NCI-H187 treated with DMSO at 0.1 percent for 48 hours (cell line): ENCODE measurements at regions not wholly inside any gene's neighbourhood (a gene's known extent, or its start where the extent isn't known, plus 50 kb on each side); places are given as distances from the start of the nearest gene placed in this dataset.
"Not testable (repeated sequence)": the region's sequence is repeated elsewhere in the genome, so short reads cannot be mapped to it uniquely, and the experiment has no call there.

ENCODE experiments used
- DNase-seq: peaks from one replicate; lab custom pipeline; 2025; lab: John Stamatoyannopoulos, UW

DNA sequence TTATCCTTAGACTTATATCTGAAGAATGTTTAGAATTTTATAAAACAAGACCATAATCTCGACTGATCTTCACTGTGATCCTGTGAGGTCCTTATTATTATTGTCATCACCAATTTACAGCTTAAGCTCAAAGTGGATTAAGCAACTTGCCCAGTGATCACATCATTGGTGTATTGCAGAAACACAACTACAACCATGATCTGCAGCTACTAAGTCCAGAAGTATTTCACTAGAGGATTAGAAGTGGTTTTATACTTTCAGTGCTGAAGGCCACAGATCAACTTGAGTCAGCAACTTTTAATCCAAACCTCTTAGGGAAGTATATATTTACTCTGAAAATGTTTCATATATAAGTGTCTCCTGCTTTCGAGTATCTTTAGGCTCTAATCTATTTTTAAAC is 624.3 kb upstream of the SOX9 start:
- DNase-seq: no peak

DNA sequence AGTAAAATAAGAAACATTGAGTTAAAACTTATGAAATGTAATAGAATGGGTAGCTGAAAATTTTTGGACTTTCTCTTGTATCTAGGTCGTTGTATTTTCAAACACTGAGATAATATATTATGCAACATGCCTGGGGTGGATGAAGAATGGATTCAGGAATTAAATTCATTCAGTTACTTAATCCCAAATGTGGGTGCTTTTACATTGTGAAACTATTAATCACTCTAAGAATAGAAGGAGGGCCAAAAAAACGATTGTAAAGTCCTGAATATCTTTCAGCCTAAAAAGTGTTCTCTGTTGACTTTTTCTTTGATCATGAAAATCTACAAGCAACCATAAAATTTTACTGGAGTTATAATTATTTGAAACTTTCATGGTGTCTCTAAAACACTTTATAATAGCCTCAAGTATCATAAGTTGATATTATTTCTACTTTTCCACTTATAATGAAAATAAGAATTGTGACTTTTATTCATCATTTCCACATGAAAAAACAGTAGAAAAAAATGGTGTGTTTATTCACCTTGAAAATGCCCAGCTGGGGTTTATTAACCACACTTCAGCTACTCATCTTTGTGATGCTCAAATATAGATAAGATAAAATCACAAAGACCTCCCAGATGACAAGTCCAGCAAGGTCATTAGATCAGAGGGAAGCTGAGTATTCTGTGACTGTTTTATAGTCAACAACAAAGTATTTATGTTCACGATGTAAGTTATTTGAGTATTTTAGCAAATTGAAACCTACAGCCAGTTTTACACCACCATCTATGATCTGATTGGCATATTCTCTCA is 619.9 kb upstream of the SOX9 start:
- no peak for DNase-seq

DNA sequence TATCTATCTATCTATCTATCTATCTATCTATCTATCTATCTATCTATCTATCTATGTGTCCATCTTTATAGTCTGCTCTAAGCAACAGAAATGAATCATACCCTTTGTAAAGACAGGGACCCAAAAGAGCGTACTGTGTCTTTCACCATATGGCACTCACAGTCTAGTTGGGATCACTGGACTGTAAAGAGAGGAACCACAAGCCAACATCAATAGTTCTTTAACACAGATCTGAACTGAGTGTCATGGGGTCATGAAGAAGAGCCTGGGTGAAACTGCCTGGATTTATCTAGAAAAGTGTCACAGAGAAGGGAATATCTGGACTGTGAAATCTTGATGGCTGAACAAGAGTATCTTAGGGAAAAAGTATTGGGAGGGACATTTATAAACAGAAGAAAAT is 619.1 kb upstream of the SOX9 start:
- no peak for DNase-seq

DNA sequence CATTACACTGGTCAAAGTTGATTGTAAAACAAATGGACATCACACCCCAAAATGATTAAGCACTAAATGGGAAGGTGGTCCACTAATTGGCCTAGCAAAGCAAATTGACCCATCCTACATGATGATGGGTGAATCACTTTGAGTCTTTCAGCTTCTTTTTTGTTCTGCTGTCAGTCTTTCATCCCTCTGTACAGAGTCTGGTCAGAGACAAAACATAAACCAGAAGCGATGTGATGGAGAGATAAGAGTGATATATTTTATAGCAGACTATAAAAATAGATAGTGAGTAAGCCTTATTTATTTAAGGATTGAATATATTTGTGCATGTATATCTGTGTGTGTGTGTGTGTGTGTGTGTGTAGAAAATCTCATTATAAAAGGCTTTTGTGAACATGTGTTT is 618.4 kb upstream of the SOX9 start:
- DNase-seq: no peak

DNA sequence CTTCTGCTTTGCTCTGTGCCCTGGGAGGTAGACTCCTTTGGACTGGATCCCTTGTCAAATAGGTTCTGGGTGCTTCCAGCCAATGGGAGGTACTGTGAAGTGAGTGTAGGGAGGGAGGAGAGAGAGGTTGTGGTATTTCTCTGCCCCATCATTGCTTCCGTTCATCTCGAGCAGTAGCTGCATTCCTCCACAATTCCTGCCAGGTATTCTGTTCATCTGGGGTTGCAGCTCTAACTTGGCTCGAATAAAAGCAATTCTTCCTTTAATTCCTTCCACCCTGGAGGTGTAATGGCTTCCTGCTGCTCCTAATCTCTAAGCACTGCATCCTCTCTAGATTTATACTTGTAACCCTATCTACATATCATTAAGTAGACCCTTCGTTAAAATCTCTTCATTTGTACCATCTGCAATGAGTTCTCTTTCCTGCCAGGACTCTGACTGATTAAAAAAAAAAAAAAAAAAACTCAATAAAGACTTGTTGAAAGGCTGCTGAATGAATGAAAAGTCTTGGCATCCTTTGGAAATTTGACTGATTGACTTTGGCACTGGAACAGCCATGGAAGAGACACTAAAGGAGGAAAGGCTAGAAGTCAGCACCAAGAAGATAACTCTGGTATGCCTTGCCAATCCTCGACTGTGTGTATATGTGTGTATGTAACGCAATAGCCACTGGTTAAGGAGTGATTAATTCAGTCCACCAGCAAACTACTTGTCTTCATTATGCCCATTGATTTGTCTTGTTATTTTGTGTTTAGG is 616.9 kb upstream of the SOX9 start:
- no peak for DNase-seq

DNA sequence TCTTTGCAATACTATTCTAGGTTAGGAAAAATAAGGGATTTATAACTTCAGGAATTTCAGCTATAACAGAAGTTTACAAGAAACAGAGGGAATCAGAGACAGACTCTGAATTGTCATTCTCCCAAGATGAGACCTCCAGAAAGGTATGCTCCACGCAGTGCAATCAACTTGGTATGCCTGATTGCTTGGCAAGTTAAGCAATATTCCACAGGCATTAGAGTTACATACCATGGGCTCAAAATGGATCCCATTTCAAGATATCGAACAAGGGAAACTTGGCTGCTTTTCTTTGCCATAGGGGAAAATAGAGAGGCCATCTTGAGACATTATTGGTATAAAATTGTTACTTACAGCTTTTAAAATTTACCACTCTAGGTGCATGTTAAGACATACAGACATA is 615.6 kb upstream of the SOX9 start:
- no peak for DNase-seq

DNA sequence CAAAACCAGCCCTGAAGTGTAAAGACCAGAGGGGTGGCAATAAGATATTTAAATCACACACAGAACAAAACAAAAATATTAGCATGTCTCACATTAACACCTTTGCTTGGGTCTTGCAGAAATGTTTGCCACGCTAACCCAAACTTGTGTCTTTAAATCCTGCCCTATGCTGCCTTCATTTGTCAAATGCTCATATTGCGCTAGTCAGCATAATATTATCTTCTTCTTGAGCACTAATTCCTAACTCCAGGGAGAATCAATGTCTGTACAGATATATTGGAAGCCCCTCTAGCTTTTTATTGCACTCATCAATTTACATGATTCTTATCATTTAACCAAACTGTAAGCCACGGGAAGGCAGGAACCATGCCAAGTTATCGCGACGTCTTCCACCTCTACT is 614.8 kb upstream of the SOX9 start:
- DNase-seq: no peak

DNA sequence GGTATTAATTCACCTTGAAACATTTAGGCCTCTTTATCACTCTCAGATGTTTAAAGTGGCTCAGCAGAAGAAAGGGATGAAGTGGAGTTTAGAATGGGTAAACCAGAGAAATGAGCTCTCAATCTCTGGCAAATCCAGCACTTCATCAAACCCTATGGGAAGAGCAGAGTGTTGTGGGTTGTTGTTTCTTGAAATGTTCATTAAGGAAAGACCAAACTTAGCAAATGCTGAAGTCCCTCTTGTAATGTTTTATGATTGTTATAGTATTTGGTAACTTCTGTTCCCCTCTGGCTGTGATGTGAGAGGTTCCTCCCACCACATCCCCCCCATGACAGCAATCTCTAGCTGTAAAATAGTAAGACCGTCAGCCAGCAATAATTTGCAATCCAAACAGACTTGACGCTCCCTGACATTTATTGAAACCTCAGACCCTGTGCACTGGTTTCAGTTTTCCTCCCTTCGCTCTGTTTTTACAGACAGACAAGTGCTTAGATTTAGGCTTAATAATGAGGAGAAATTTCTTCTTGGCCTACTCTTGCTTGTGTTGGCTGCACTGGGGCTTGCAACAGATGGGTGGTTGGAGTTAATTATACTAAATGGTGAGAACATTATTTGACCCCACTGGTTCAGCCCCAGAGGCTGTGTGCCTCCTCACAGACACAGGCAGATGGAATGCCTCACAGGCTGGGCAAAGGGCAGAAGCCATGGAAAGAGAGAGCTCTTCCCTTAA is 609.4 kb upstream of the SOX9 start:
- peak; percentile 13 for DNase-seq

DNA sequence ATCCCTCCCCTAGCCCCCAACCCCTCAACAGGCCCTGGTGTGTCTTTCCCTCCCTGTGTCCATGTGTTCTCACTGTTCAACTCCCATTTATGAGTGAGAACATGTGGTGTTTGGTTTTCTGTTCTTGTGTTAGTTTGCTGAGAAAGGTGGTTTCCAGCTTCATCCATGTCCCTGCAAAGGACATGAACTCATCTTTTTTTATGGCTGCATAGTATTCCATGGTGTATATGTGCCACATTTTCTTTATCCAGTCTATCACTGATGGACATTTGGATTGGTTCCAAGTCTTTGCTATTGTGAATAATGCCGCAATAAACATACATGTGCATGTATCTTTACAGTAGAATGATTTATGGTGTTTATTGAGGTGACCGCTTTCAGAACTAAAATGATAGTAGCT is 607.1 kb upstream of the SOX9 start:
- not testable (repeated sequence) for DNase-seq

DNA sequence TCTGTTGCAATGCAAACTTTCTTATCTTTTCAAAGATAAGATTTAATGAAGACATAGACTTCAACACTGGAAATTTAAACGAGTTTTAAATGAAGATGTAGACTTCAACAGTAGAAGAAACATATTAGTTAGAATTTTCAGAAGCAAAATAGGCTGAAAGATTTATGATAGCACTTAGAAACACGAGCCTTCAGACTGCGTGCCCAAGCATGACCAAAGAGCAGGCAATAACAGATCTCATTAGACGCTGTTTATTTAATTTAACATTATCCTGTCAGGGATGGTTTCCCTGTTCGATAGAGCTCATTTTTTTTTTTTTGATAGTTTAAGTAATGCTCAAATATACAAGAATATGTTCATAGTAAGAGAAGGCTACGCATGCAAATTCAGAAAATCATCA is 604.7 kb upstream of the SOX9 start:
- DNase-seq: peak; percentile 12

DNA sequence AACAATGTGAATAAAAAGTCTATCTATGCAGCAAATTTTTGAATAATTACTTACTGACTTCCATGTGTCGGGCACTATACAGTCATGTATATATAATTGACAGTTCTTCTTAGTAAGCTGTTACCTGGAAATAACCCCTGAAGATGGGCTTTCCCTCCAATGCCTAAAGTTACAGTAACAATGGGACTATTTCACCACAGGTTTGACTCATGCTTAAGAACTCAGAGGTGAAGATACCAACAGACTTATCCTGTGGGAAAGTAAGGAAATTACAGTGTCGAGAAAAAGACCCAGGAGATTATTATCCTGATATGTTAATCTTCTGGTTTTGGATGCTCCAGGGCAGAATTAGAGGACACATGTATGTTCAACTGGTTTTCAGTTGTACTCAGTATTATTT is 601.5 kb upstream of the SOX9 start:
- no peak for DNase-seq

DNA sequence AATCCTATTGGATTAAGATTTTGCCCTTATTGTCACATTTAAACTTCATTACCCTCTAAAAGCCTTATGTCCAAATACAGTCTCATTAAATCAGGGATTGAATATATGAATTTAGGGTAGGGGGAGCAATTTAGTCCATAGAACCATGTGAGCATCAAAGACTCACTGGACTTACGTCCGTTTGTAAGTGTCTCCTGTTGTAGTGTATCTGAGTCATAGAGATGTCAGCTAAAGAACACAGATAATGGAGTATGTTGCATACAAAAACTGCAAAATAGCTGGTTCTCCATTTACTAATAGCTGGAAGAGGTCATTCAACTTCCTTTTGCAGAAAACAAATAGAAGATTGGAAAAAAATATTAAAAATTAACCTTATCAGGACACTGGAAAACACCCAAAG is 599.1 kb upstream of the SOX9 start:
- no peak for DNase-seq

DNA sequence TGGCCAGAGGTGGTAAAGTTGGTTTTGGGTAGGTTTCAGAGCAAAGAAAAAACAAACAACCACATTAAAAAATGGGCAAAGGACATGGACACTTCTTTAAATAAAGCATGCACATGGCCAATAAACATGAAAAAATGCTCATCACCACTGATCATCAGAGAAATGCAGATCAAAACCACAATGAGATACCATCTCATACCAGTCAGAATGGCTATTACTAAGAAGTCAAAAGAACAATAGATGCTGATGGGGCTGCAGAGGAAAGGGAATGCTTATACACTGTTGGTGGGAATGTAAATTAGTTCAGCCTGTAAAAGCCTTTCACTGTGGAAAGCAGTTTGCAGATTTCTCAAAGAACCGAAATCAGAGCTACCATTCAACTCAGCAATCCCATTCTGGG is 598.4 kb upstream of the SOX9 start:
- DNase-seq: no peak

DNA sequence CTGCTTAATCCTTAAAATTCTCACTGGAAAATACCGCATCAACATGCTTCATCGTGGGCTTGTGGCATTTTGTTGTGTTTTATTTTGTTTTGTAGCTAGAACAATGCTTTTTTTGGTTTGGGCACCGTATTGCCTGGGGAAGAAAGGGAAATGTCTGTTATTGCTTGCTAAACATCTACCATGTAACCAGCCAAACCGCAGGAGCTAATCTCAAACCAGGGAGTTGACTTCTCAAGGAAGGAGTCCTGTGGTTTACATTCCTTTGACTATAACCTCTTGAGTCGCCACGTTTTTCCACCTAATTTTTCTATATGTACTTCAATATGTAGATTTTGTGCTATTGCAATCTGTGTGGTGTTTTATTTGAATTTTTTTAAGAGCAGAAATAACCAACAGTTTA is 593.5 kb upstream of the SOX9 start:
- no peak for DNase-seq

DNA sequence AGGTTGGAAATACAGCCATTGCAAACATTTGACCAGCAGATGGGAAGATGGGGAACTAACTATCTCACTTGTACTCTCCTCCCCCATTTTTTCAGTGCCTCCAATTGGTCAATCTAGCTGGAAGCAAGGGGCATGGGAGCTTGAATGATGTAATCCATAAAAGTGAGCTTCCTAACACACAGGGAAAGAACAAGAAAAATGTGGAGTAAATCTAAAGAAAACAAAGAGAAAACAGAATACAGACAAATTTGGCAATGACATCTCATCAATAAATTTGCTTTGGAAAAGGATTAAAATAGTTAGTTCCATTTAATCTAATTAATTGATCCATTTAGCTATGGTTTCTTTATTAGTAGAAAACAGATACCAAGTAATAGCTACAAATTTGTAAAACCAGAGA is 592.6 kb upstream of the SOX9 start:
- DNase-seq: no peak

DNA sequence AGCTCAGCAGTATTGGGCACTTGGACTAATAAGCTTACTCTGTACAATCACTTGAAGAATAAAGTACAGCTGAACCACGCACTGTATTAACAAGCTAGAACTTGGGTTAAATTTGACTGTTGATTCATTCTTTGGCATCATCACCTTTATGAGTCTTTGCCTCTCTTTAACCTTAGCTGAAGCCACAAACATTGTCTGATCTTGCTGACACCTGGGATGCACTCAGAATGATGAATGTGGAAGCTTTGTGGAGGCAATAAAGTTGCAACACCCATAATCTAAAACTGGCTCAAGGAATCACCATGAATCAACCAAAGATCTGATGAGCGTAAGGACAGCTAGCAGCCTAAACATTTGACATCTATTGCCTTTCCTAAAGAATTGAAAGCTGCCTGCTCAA is 590.6 kb upstream of the SOX9 start:
- no peak for DNase-seq

DNA sequence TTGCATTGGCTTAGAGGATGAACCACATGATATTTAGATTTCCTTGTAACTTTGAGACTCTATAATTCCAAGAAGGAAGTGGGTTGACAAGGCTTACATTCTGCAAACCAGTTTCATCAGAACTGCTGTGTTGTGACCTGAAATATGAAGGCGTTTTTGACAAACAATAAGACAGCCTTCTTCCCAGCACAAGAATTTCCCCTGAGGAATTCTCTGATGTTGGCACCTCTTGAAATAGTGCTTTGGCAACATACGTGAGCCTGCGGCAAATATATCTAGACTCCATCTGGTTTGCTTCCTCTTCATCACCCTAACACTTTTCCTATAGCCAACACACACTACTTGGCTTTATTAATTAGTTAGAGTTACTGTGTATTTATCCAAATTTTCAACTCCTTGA is 585.5 kb upstream of the SOX9 start:
- no peak for DNase-seq

DNA sequence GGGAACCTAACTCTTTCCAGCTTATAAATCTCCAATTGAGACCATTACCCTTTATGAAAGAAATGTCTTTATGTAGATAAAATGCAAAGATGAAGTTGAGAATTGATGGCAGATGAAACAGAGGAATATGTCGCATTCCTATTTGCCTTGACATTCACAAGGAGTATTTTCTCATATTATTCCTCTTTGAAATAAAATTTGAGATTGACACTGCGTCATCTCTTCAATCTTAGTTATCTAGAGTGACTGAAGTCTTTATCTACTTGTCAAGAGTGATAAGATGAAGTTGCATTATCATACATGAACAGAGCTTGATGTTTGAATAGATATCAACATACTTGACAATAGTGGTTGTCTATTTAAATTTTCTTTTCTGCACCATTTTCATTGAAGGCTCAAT is 574.4 kb upstream of the SOX9 start:
- DNase-seq: no peak

DNA sequence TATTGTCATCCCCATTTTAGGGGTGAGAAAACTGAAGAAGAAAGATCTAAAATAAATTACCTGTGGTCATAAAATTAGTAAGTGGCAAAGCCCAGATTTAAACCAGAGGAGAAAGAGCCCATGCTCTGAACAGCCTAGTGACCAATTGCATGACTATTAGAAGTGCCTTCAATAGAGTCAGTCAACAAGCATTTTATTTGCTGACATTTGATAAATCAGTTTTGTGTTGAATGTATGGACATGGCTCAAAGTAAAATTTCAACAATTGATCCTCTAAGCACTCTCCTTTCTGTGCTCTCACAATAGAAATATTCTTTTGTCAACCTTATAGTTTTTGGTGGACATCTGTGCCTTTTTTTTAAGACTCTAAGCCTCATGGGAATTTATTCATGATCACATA is 572.9 kb upstream of the SOX9 start:
- no peak for DNase-seq

DNA sequence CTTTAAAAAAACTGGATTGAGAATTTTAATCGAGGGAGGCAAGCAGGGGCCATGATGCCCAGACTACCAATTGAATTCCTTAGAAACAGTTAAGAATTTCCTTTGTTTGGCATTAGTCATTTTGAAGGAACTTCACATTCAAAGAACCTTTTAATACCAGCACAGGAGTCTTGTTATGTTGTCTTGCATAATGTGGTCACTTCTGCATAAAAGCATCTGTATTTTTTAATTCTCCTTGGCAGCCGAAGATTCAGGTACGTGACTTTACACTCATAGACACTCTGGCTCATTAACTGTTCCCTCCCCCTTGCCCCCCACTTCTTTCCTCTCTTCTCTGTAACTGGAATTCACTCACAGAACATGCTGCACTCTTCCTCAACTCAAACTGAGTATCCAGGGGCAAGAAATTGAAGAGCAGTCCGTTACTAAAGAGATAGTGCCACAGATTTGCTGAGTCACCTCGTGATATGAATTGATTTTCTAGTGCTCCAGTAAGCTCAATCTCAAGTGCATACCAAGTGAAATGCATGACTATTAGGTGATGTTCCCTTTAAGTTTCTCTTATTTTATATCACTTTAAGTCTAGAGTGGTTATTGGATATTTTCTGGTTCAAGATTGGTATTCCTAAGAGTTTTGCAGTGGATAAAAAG is 572.2 kb upstream of the SOX9 start:
- DNase-seq: no peak

DNA sequence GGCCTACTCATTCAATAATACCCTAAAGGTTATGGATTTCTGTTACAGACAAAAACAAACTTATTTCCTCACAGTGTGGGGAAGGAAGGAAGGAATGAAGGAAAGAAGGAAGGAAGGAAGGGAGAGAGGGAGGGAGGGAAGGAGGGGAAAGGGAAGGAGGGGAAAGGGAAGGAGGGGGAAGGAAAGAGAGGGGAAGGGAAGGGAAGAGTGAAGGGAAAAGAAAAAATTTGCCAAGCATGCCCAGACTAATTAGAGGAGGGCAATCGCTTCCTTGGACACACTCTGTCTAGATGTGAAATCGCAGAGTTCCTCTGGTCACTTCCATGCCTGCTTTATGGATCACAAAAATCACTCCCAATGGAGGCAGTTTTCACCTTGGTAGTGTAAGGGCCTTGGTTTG is 570.1 kb upstream of the SOX9 start:
- DNase-seq: no peak

DNA sequence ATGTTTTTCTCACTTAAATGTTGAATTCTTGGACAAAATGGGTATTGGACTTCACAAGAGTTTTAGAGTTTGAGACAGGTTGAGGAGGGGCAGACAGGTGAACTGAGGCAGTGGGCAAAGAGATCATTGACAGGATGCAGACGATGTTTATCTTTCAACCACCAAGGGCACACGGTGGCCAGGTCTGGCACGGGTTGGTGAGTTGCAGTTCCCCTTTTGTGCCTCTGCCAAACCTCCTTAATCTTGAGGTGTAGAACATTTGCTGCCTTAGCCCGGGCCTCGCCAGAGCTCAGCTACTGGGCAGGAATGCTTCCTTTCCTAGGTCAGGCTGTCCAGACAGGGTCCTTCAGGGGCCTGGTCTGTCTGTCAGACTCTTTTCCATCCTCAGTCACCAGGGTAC is 567.4 kb upstream of the SOX9 start:
- no peak for DNase-seq

DNA sequence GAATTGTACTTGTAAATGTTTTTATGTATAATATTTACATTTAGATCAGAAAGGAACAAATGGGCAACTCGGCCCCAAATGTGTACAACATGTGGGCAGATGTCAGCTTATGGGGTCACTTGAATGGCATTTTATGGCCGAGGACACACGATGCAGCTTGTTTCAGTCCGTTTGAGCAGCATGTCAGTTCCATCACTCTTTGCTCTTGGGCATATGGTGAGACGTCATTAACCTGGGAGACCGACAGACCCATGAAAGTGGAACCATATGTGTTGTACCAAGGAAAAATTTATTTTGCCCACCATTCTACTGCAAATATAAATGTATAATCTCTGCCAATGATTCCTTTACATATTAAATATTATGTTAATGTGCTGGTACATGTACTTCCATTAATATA is 561.9 kb upstream of the SOX9 start:
- DNase-seq: no peak
